ENCODE measurements at regions not wholly inside any gene's neighbourhood (a gene's known extent, or its start where the extent isn't known, plus 50 kb on each side); places are given as distances from the start of the nearest gene placed in this dataset.
"Not testable (repeated sequence)": the region's sequence is repeated elsewhere in the genome, so short reads cannot be mapped to it uniquely, and the experiment has no call there.

- DNase-seq = no peak
Observed at GRCh38 chr1:60949154-60949825, 133.1 kb upstream of the NFIA start.

GRCh38 chr1:60948486-60948885, 133.9 kb upstream of the NFIA start:
- no peak for DNase-seq

- no peak for DNase-seq
Observed at GRCh38 chr1:60947367-60947766, 135.0 kb upstream of the NFIA start.

GRCh38 chr1:60942896-60943638, 139.3 kb upstream of the NFIA start:
- DNase-seq = no peak

GRCh38 chr1:60942291-60942690, 140.1 kb upstream of the NFIA start:
- DNase-seq = no peak

- DNase-seq = not testable (repeated sequence)
Observed at GRCh38 chr1:60940685-60941084, 141.7 kb upstream of the NFIA start.

GRCh38 chr1:60937720-60938119, 144.6 kb upstream of the NFIA start:
- no peak for DNase-seq

GRCh38 chr1:60936591-60937342, 145.6 kb upstream of the NFIA start:
- DNase-seq = no peak

GRCh38 chr1:60936163-60936562, 146.2 kb upstream of the NFIA start:
- DNase-seq = no peak

- DNase-seq = no peak
Observed at GRCh38 chr1:60935599-60936110, 146.7 kb upstream of the NFIA start.

- no peak for DNase-seq
Observed at GRCh38 chr1:60930130-60930529, 152.2 kb upstream of the NFIA start.

- DNase-seq = no peak
Observed at GRCh38 chr1:60924964-60925798, 157.2 kb upstream of the NFIA start.

GRCh38 chr1:60924165-60924564, 158.2 kb upstream of the NFIA start:
- DNase-seq = no peak

- DNase-seq = no peak
Observed at GRCh38 chr1:60923389-60924087, 158.8 kb upstream of the NFIA start.

GRCh38 chr1:60922304-60922703, 160.1 kb upstream of the NFIA start:
- no peak for DNase-seq

GRCh38 chr1:60921175-60921574, 161.2 kb upstream of the NFIA start:
- DNase-seq = no peak

- DNase-seq = no peak
Observed at GRCh38 chr1:60920561-60920960, 161.8 kb upstream of the NFIA start.

- no peak for DNase-seq
Observed at GRCh38 chr1:60918867-60919266, 163.5 kb upstream of the NFIA start.

GRCh38 chr1:60916906-60917305, 165.5 kb upstream of the NFIA start:
- DNase-seq = no peak

- DNase-seq = no peak
Observed at GRCh38 chr1:60916199-60916598, 166.2 kb upstream of the NFIA start.

GRCh38 chr1:60915441-60915840, 166.9 kb upstream of the NFIA start:
- no peak for DNase-seq

- no peak for DNase-seq
Observed at GRCh38 chr1:60914982-60915381, 167.4 kb upstream of the NFIA start.
